Gastroesophageal sphincter (tissue), 4 donors: ENCODE measurements at regions not wholly inside any gene's neighbourhood (a gene's known extent, or its start where the extent isn't known, plus 50 kb on each side); places are given as distances from the start of the nearest gene placed in this dataset.

Experiments used
- ATAC-seq: fragments of 150-250 bp; one replicate; pipeline ENCODE4 v1.9.1; 2016; ENCODE audit warnings: mild to moderate bottlenecking, moderate library complexity
- H3K27ac ChIP-seq, 4 donors: fragments of 200-600 bp; sonication (generic) in 3 of 4; 1 replicate in 3 of 4; 2 replicates in 1 of 4; pipeline ENCODE4 v1.5.1; 2016 to 2019
- H3K27me3 ChIP-seq: fragments of 200-600 bp; sonication (generic); one replicate; pipeline ENCODE4 v1.5.1; 2019
- H3K36me3 ChIP-seq, 2 donors: fragments of 200-600 bp; sonication (generic); one replicate each; pipeline ENCODE4 v1.5.1; 2019; ENCODE audit warnings: control low read depth in 1 of 2
- H3K4me1 ChIP-seq, 3 donors: fragments of 200-600 bp; sonication (generic); 1 replicate in 2 of 3; 2 replicates in 1 of 3; pipeline ENCODE4 v1.5.1; 2016 to 2019; ENCODE audit warnings: control low read depth in 2 of 3
- H3K4me3 ChIP-seq, 2 donors: fragments of 200-600 bp; sonication (generic); one replicate each; pipeline ENCODE4 v1.5.1; 2019; ENCODE audit warnings: mild to moderate bottlenecking in 1 of 2, moderate library complexity in 1 of 2
- H3K9me3 ChIP-seq, 3 donors: fragments of 200-600 bp; sonication (generic); one replicate each; pipeline ENCODE4 v1.5.1; 2017 to 2019; ENCODE audit warnings: control low read depth in 2 of 3
- EP300 ChIP-seq: sonication (generic); formaldehyde crosslinking; IDR thresholded peaks from one replicate; pipeline ENCODE4 v1.6.1; 2017; ENCODE audit warnings: antibody characterized with exemption, mild to moderate bottlenecking
- POLR2A ChIP-seq, 2 donors: fragments of 450-650 bp; IDR thresholded peaks; one replicate each; pipeline ENCODE4 v1.6.1; 2017; ENCODE audit warnings: antibody characterized with exemption in 2 of 2, mild to moderate bottlenecking in 2 of 2, moderate library complexity in 1 of 2
- POLR2AphosphoS5 ChIP-seq: sonication (generic); formaldehyde crosslinking; IDR thresholded peaks from one replicate; pipeline ENCODE4 v1.6.1; 2017; ENCODE audit warnings: antibody characterized with exemption
- WGBS, 2 donors: methylation state at CpG; one replicate each; pipeline ENCODE4 v1.1.5; 2018; ENCODE audit warnings: low coverage in 1 of 2; 5-methylcytosine and 5-hydroxymethylcytosine counted together
- TF ChIP-seq, protein P1 (sequence below), 4 experiments: fragments of 200-600 bp in 2 of 4; fragments of 450-650 bp in 2 of 4; sonication (generic) in 1 of 4; IDR thresholded peaks; one replicate each; pipeline ENCODE4 v1.5.1; 2017 to 2019; ENCODE audit warnings: antibody characterized with exemption in 4 of 4, mild to moderate bottlenecking in 2 of 4, moderate library complexity in 2 of 4

DNA sequence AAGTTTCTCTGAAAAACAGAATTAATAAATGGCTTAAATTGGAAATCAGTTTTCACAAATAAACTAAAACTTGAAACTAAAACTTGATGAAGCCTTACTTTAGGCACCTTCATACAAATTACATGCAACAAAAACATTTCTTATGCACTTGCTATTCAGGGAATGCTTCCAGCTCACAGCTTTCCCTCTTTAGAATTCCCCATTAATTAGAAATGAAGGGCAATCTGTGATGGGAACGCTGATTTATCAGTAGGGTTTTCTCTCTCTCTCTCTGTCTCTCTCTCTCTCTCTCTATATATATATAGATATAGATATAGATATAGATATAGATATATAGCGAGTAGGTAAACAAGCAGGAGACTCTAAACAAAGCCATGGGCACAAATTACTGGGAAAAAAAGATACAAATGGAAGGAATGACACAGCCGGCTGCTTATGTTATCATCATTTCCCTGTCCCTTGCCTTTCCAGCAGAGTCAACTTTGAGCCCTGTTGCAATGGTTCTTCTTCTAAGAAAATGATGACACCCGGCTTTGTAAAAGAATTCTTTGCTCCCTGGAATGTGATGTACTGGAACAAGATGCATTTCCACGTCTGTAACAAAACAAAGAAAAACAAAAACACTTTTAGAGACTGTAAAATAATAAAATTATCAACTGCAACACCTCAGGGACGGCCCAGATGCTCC, 1121.6 kb upstream of the TMEM132C start:
- TF ChIP-seq POLR2A (IDR thresholded peaks at IDR 0.05) (no peak), EP300 (no peak), POLR2AphosphoS5 (no peak)
- TF ChIP-seq, protein P1, sequence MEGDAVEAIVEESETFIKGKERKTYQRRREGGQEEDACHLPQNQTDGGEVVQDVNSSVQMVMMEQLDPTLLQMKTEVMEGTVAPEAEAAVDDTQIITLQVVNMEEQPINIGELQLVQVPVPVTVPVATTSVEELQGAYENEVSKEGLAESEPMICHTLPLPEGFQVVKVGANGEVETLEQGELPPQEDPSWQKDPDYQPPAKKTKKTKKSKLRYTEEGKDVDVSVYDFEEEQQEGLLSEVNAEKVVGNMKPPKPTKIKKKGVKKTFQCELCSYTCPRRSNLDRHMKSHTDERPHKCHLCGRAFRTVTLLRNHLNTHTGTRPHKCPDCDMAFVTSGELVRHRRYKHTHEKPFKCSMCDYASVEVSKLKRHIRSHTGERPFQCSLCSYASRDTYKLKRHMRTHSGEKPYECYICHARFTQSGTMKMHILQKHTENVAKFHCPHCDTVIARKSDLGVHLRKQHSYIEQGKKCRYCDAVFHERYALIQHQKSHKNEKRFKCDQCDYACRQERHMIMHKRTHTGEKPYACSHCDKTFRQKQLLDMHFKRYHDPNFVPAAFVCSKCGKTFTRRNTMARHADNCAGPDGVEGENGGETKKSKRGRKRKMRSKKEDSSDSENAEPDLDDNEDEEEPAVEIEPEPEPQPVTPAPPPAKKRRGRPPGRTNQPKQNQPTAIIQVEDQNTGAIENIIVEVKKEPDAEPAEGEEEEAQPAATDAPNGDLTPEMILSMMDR (IDR thresholded peaks at IDR 0.05), result no peak
- WGBS, 2 donors, result 31 to 41% methylated on average over 4 to 5 of the region's 6 CpGs
- ATAC-seq, result peak; percentile 55
- no peaks in the 10 kb centered on the region for H3K27me3 ChIP-seq
- peaks cover 0 to 15% (median 0%) of the 10 kb centered on the region in 3 donors for H3K4me1 ChIP-seq
- peaks cover 0 to 15% (median 0%) of the 10 kb centered on the region in 3 donors for H3K9me3 ChIP-seq
- H3K27ac ChIP-seq, result peak overlapping the region in 1 of 4 donors; percentile 72
- H3K36me3 ChIP-seq, result no peaks in the 10 kb centered on the region
- H3K4me3 ChIP-seq, result peak overlapping the region; percentile 33 to 60

DNA sequence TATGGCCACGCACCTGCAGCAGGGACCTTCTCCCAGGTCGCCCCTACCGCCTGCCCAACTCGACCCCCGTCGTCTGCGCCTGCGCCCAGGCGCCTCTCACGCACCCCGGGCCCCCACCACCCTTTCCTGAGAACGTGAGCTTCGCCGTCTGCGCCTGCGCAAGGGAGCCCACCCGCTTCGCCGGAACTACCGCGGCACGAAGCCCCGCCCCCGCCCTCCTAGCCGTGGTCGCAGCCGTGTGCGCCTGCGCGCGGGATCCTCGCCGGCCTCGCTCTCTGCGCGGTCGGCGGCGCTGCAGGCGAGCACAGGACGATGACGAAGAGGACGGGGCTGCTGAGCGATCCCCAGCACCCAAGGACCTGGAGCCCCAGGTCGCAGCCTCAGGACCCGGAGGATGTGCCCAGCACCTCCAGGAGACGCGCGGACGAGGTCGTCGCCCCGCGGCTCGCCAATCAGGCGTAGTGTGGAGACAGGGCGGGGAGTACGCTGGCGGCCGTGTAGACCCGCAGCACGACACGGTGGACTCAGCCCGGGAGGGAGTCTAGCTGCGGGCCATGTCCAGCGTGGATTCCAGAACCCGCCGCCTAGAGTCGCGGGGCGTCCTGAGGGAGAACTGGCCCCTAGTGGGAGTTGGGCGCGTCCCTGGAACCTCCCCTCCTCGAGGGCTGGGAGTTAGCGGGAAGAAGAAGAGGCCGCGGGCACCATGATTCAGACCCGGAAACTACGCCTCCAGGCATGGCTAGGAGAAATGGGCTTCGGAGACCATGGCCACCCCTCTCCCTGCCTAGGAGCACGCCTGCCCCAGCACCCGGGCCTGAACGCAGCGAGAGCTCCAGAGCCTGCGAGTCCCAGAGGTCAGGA, 1120.8 kb upstream of the TMEM132C start:
- no peaks in the 10 kb centered on the region for H3K36me3 ChIP-seq

DNA sequence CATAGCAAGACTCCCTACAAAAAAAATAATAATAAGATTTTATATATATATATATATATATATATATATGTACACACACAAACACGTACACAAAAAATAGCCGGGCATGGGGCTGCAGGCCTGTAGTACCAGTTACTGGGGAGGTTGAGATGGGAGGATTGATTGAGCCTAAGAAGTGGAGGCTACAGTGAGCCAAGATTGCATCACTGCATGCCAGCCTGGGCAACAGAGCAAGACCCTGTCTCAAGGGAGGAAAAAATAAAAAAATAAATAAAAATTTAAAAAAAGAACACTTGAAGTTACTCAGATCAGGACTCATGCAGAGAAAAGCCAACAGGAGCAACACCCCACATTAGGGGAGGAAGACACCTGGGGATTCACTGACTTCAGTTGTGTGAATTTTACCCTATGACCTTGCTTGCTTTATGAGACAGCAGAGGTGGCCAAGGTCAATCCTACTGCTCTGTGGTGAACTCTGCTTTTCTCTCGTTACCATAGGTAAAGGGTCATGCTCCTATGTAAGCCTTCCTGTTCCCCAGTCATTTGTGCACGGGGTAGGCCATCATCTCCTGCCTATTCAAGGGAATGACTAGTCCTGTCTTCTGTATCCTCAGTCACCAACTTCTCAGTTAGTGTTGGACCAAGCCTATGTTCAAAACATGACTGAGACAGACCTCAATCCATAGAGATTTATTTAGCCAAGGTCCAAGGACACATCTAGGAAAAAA, 1119.8 kb upstream of the TMEM132C start:
- Histone ChIP-seq H3K27ac (no peak overlapping the region), H3K4me3 (no peak overlapping the region), H3K4me1 (peaks cover 0 to 15% (median 0%) of the 10 kb centered on the region in 3 donors), H3K9me3 (peaks cover 0 to 6% (median 0%) of the 10 kb centered on the region in 3 donors), H3K36me3 (no peaks in the 10 kb centered on the region), H3K27me3 (no peaks in the 10 kb centered on the region)
- TF ChIP-seq POLR2AphosphoS5 (no peak), POLR2A (IDR thresholded peaks at IDR 0.05) (no peak), EP300 (no peak)
- TF ChIP-seq, protein P1 (IDR thresholded peaks at IDR 0.05), result no peak
- WGBS, 2 donors, result 86 to 95% methylated on average over 2 to 4 of the region's 4 CpGs
- no peak for ATAC-seq

More for the DNA sequence above, 1120.8 kb upstream of the TMEM132C start:
- no CpG with 5 or more reads among the region's 85 CpGs for WGBS, 2 donors
- no peaks in the 10 kb centered on the region for H3K27me3 ChIP-seq
- H3K9me3 ChIP-seq, result peaks cover 0 to 12% (median 0%) of the 10 kb centered on the region in 3 donors
- peak; percentile 90 for ATAC-seq
- peak overlapping the region in 1 of 4 donors; percentile 72 for H3K27ac ChIP-seq
- TF ChIP-seq, protein P1 (IDR thresholded peaks at IDR 0.05), result peak in 1 of 4 experiments; percentile 39
- TF ChIP-seq POLR2A (IDR thresholded peaks at IDR 0.05), result no peak
- peaks cover 0 to 15% (median 0%) of the 10 kb centered on the region in 3 donors for H3K4me1 ChIP-seq
- H3K4me3 ChIP-seq, result peak overlapping the region; percentile 33 to 60

DNA sequence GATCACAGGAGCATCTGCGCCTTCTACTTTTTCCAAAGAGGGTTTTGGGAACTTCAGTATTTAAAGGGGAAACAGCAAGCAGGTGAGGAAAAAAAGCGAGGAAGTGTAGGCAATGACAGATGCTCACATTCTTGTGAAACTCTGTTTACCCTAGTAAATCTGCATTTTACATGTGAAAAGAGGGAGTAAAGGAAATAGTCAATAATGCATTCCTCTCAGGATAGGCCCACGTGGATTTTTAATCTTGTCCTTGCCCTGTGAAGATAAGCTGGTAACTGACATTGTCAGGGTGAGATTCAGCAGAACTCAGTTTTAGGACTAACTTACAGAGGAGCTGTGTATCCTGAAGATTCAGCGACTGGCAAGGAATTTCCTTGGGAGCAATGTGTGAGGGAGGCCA, 1119.2 kb upstream of the TMEM132C start:
- Histone ChIP-seq H3K9me3 (peaks cover 0 to 5% (median 0%) of the 10 kb centered on the region in 3 donors), H3K27ac (no peak overlapping the region), H3K4me1 (peaks cover 0 to 15% (median 0%) of the 10 kb centered on the region in 3 donors), H3K4me3 (no peak overlapping the region), H3K27me3 (no peaks in the 10 kb centered on the region), H3K36me3 (no peaks in the 10 kb centered on the region)
- no peak for TF ChIP-seq POLR2A (IDR thresholded peaks at IDR 0.05)
- TF ChIP-seq EP300, result no peak
- TF ChIP-seq, protein P1 (IDR thresholded peaks at IDR 0.05), result no peak
- no peak for TF ChIP-seq POLR2AphosphoS5
- ATAC-seq, result no peak
- 74 to 78% methylated on average over 4 of the region's 4 CpGs for whole genome bisulfite sequencing, 2 donors
